ENCODE measurements at regions not wholly inside any gene's neighbourhood (a gene's known extent, or its start where the extent isn't known, plus 50 kb on each side); places are given as distances from the start of the nearest gene placed in this dataset.

GRCh38 chr9:19927560-19927959 is 138.7 kb upstream of the SLC24A2 start:
- no peak for TF ChIP-seq CTCF (IDR thresholded peaks at IDR 0.05)
- peaks cover 34% of the 10 kb centered on the region for H3K27me3 ChIP-seq
- H3K36me3 ChIP-seq: no peaks in the 10 kb centered on the region
- H3K27ac ChIP-seq: no peak overlapping the region
- no peak overlapping the region for H3K4me3 ChIP-seq (ENCODE audit: low read depth in 1 of 2, low read length in 1 of 2)
- H3K4me1 ChIP-seq (ENCODE audit: control insufficient read depth in 1 of 2, insufficient read depth in 1 of 2, low read depth in 1 of 2, low read length in 1 of 2): peaks cover 3 to 7% of the 10 kb centered on the region in 2 experiments
- no peaks in the 10 kb centered on the region for H3K9me3 ChIP-seq

DNA sequence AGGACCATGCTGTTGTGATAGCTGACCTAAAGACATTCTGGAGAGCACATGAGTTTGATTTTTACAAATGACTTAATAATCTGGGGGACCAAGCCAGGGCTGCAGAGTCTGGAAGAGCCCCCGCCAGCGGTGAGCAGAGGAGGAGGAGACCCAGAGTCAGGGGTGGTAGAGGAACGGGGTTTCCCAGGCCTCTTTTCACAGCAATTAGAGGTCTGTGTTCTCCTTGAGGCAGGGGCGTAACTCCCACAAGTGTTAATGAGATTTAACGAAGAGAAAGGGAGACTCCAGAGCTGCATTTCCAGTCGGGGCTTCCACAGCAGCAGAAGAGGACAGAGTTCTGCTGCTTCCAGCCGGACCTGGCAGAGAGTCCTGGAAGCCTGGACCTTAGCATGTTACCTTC is 137.9 kb upstream of the SLC24A2 start:
- peaks cover 34% of the 10 kb centered on the region for H3K27me3 ChIP-seq
- TF ChIP-seq CTCF (IDR thresholded peaks at IDR 0.05): no peak
- H3K9me3 ChIP-seq: no peaks in the 10 kb centered on the region
- peaks cover 3 to 7% of the 10 kb centered on the region in 2 experiments for H3K4me1 ChIP-seq (ENCODE audit: control insufficient read depth in 1 of 2, insufficient read depth in 1 of 2, low read depth in 1 of 2, low read length in 1 of 2)
- H3K27ac ChIP-seq: no peak overlapping the region
- no peaks in the 10 kb centered on the region for H3K36me3 ChIP-seq
- no peak overlapping the region for H3K4me3 ChIP-seq (ENCODE audit: low read depth in 1 of 2, low read length in 1 of 2)

DNA sequence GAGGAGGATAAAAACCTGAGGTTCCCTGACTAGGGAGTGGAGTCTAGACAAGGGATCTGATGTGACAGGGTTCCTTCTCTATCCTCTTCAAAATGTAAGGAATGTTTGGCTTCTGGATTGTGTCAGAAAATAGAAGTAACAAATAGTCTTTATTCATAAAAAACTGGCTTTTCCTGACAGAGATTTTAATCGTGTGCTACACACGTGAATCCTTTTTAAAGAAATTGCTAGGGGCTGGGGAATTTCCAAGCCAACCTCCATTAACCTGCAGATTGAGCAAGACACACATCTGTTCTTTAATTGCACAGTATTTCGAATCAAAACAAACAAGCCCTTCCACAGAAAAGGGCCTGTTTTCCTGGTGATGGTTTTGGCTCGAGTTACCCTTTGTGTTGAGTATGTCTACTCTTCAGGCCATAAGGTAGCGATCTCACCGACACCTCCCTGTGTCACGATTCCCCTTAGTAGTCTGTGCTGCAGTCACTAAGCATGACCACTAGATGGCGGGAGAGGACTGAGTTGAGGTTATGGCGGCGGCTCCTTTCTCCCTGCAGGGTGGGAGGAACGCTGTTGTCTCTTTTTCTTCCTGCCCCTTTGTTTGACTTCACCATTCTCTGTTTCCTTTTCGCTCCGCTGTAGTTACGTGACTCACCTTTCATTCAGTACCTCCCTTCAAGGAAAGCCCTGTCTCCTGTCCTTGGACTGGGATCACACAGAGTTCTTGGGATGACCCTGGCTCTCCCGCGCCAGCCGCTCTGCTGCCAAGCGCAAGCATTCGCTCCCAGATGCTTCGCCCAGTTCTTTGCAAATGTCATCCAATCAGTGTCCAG is 137.1 kb upstream of the SLC24A2 start:
- Histone ChIP-seq H3K9me3 (no peaks in the 10 kb centered on the region), H3K27ac (no peak overlapping the region), H3K4me1 (ENCODE audit: control insufficient read depth in 1 of 2, insufficient read depth in 1 of 2, low read depth in 1 of 2, low read length in 1 of 2) (peaks cover 3 to 7% of the 10 kb centered on the region in 2 experiments), H3K4me3 (ENCODE audit: low read depth in 1 of 2, low read length in 1 of 2) (no peak overlapping the region), H3K36me3 (no peaks in the 10 kb centered on the region), H3K27me3 (peaks cover 34% of the 10 kb centered on the region)
- peak; percentile 82 for TF ChIP-seq CTCF (IDR thresholded peaks at IDR 0.05)

GRCh38 chr9:19924080-19924479 is 135.2 kb upstream of the SLC24A2 start:
- H3K9me3 ChIP-seq: no peaks in the 10 kb centered on the region
- TF ChIP-seq CTCF (IDR thresholded peaks at IDR 0.05): no peak

DNA sequence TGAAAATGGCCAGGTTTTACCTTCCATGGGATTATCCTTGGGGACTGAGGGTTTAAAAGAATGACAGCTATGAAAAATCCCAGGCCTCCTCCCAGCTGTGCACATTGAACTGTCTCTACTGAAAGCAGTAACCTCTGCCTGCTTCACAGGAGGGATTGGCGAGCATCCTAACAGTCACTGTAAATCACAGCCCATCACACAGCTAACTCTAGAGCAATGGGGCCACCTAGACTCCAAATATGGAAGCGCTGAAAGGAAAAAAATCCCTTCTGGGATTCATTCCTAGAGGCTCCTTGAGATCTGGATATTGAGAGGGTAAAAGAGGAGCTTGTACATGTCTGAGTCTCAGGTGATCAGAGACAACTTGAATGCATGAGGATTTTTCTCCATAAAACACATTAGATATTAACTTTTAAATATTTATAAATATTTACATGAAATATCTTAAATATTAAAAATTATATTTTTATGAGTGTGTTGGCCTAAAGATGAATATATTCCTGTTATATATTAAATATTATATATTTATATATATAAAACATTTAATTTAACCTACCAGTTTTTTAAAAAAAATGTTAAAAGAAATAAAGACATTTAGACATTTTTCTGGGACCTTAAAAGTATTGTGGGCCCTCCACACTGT is 133.8 kb upstream of the SLC24A2 start:
- Histone ChIP-seq H3K4me1 (ENCODE audit: control insufficient read depth in 1 of 2, insufficient read depth in 1 of 2, low read depth in 1 of 2, low read length in 1 of 2) (peaks cover 3 to 7% of the 10 kb centered on the region in 2 experiments), H3K36me3 (no peaks in the 10 kb centered on the region), H3K4me3 (ENCODE audit: low read depth in 1 of 2, low read length in 1 of 2) (no peak overlapping the region), H3K27ac (no peak overlapping the region), H3K27me3 (peaks cover 20% of the 10 kb centered on the region), H3K9me3 (no peaks in the 10 kb centered on the region)
- no peak for TF ChIP-seq CTCF (IDR thresholded peaks at IDR 0.05)

More at GRCh38 chr9:19924080-19924479, 135.2 kb upstream of the SLC24A2 start:
- no peak overlapping the region for H3K27ac ChIP-seq
- no peaks in the 10 kb centered on the region for H3K36me3 ChIP-seq
- H3K4me1 ChIP-seq (ENCODE audit: control insufficient read depth in 1 of 2, insufficient read depth in 1 of 2, low read depth in 1 of 2, low read length in 1 of 2): peaks cover 3 to 7% of the 10 kb centered on the region in 2 experiments
- H3K27me3 ChIP-seq: peaks cover 25% of the 10 kb centered on the region
- no peak overlapping the region for H3K4me3 ChIP-seq (ENCODE audit: low read depth in 1 of 2, low read length in 1 of 2)
